Body of pancreas (tissue), 4 donors: ENCODE measurements at regions not wholly inside any gene's neighbourhood (a gene's known extent, or its start where the extent isn't known, plus 50 kb on each side); places are given as distances from the start of the nearest gene placed in this dataset.
A peak's percentile ranks its signal among the peaks of the same experiment; 100 is the strongest.

Experiments used
- ATAC-seq: fragments of 150-250 bp; one replicate; pipeline ENCODE4 v1.9.1; 2016
- DNase-seq, 4 donors: peaks; one replicate each; pipeline ENCODE4 v3.0.0-alpha.2; 2019
- H3K27ac ChIP-seq, 4 donors: fragments of 200-600 bp; sonication (generic); 1 replicate in 3 of 4; 2 replicates in 1 of 4; pipeline versions ENCODE4 v1.5.1 to v1.6.1; 2016 to 2019; ENCODE audit warnings: mild to moderate bottlenecking in 1 of 4, mixed read lengths in 1 of 4, moderate library complexity in 1 of 4
- H3K27me3 ChIP-seq, 2 donors: fragments of 200-600 bp; sonication (generic); one replicate each; pipeline ENCODE4 v1.6.0; 2016; ENCODE audit warnings: mild to moderate bottlenecking in 1 of 2
- H3K36me3 ChIP-seq, 2 donors: fragments of 200-600 bp; sonication (generic); replicated peaks in 1 of 2; 2 replicates each; pipeline ENCODE4 v1.5.1; 2016; ENCODE audit warnings: low read depth in 2 of 2; ENCODE audit not compliant: insufficient read depth in 1 of 2
- H3K4me1 ChIP-seq: fragments of 200-600 bp; sonication (generic); one replicate; pipeline ENCODE4 v1.6.0; 2016
- H3K4me3 ChIP-seq, 2 donors: fragments of 200-600 bp; sonication (generic); 1 replicate in 1 of 2; 2 replicates in 1 of 2; pipeline ENCODE4 v1.5.1; 2016 to 2019
- H3K9me3 ChIP-seq, 3 donors: fragments of 200-600 bp; sonication (generic); 1 replicate in 2 of 3; 2 replicates in 1 of 3; pipeline ENCODE4 v1.5.1; 2016
- POLR2A ChIP-seq, 3 donors: fragments of 450-650 bp; IDR thresholded peaks; one replicate each; pipeline ENCODE4 v1.6.1; 2016; ENCODE audit warnings: antibody characterized with exemption in 3 of 3, mild to moderate bottlenecking in 2 of 3
- WGBS, 2 donors: methylation state at CpG; one replicate each; pipeline ENCODE4 v1.1.5; 2017; 5-methylcytosine and 5-hydroxymethylcytosine counted together
- intact Hi-C: fragments of 100-400 bp; cut with DNase I; formaldehyde crosslinking; loops from one replicate; pipeline ENCODE4 v1.15.1; 2023
- TF ChIP-seq, protein P1 (sequence below), 7 experiments: fragments of 450-650 bp in 4 of 7; fragments of 200-600 bp in 3 of 7; sonication (generic) in 3 of 7; IDR thresholded peaks; one replicate each; pipeline ENCODE4 v1.5.1; 2016 to 2019; ENCODE audit warnings: antibody characterized with exemption in 7 of 7

DNA sequence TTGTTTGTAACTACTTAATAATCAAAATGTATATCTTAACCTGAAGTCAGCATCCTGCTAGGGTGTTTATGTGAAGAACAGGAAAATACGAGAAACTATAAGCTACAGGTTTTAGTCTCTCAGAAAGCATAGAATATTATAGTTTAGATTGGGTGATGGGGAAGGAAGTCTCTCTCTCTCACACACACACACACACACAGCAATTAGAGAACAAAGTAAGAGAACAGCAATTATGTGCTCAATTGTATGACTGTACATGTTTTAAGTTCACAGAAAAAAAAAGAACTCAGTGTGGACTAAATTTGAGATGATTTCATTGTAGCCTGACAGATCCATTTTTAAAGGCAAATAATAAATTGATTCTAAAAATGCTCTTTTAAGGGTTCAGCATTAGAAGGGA, 94.3 kb upstream of the ZNF516 start:
- ATAC-seq (no peak), DNase-seq (no peak)
- intact Hi-C loops = no loop called here
- Histone ChIP-seq H3K4me1 (no peaks in the 10 kb centered on the region), H3K9me3 (no peaks in the 10 kb centered on the region), H3K27ac (no peak overlapping the region), H3K27me3 (no peaks in the 10 kb centered on the region), H3K36me3 (no peaks in the 10 kb centered on the region), H3K4me3 (no peak overlapping the region)
- WGBS, 2 donors = 15 to 33% methylated on average over 1 of the region's 1 CpG
- TF ChIP-seq, protein P1, sequence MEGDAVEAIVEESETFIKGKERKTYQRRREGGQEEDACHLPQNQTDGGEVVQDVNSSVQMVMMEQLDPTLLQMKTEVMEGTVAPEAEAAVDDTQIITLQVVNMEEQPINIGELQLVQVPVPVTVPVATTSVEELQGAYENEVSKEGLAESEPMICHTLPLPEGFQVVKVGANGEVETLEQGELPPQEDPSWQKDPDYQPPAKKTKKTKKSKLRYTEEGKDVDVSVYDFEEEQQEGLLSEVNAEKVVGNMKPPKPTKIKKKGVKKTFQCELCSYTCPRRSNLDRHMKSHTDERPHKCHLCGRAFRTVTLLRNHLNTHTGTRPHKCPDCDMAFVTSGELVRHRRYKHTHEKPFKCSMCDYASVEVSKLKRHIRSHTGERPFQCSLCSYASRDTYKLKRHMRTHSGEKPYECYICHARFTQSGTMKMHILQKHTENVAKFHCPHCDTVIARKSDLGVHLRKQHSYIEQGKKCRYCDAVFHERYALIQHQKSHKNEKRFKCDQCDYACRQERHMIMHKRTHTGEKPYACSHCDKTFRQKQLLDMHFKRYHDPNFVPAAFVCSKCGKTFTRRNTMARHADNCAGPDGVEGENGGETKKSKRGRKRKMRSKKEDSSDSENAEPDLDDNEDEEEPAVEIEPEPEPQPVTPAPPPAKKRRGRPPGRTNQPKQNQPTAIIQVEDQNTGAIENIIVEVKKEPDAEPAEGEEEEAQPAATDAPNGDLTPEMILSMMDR (IDR thresholded peaks at IDR 0.05) = no peak
- TF ChIP-seq POLR2A (IDR thresholded peaks at IDR 0.05) = no peak

DNA sequence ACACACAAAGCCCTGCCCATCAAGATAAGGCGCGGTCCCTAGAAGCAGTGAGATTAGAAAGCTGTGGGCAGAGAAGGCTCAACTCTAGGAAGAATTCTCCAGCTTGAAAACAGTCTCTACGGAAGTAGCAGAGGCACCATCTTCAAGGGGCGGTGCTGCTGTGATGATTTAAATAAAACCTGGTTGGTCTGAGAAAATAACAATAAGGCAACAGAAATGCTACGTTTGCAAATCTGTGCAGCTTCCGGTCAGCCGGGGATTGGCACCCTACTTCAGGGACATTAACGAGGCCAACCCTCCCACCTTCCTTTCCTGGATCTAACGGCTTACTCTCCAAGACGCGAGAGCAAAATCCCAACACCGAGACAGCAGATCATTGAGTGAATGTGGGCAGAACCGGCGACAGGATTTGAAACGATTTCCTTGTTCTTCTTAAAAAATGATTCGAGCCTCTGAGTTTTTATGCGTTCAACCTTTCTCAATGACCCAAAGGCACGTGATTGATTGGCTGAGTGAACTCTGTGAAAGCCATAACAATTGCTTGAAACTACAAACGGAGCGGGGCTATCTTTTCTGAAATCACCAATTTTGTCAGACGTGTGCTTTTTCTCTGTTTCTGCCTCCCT, 93.7 kb upstream of the ZNF516 start:
- DNase-seq = no peak
- 11 to 16% methylated on average over 21 of the region's 21 CpGs for WGBS, 2 donors
- Histone ChIP-seq H3K4me3 (no peak overlapping the region), H3K9me3 (no peaks in the 10 kb centered on the region), H3K4me1 (no peaks in the 10 kb centered on the region), H3K36me3 (no peaks in the 10 kb centered on the region), H3K27ac (no peak overlapping the region), H3K27me3 (no peaks in the 10 kb centered on the region)
- peak; percentile 15 for ATAC-seq
- TF ChIP-seq POLR2A (IDR thresholded peaks at IDR 0.05) = no peak
- TF ChIP-seq, protein P1 (IDR thresholded peaks at IDR 0.05) = no peak
- intact Hi-C loops = no loop called here

DNA sequence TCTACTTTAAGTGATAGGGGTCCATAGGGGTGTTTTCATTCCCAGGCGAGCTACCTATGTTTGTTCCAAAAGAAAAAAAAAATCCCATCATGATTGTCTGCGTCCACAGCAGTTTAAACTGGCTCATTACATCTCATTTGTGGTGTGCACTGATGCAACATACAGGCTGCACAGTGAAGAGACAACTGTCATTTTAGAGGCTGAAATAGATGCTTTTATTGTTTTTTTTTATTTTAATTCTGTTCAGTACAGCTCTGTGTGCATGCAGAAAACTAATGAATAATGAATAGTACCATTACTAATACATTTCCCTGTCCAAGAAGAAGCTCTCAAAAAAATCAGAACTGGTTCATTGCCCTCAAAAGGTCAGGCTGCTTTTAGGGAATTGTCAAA, 92.8 kb upstream of the ZNF516 start:
- ATAC-seq (no peak), DNase-seq (no peak)
- H3K9me3 ChIP-seq = no peaks in the 10 kb centered on the region
- no peaks in the 10 kb centered on the region for H3K36me3 ChIP-seq
- no peak overlapping the region for H3K4me3 ChIP-seq
- WGBS, 2 donors = 44 to 83% methylated on average over 2 of the region's 2 CpGs
- no peak for TF ChIP-seq POLR2A (IDR thresholded peaks at IDR 0.05)
- TF ChIP-seq, protein P1 (IDR thresholded peaks at IDR 0.05) = no peak
- no peaks in the 10 kb centered on the region for H3K4me1 ChIP-seq
- H3K27me3 ChIP-seq = no peaks in the 10 kb centered on the region
- intact Hi-C loops = no loop called here
- H3K27ac ChIP-seq = no peak overlapping the region

DNA sequence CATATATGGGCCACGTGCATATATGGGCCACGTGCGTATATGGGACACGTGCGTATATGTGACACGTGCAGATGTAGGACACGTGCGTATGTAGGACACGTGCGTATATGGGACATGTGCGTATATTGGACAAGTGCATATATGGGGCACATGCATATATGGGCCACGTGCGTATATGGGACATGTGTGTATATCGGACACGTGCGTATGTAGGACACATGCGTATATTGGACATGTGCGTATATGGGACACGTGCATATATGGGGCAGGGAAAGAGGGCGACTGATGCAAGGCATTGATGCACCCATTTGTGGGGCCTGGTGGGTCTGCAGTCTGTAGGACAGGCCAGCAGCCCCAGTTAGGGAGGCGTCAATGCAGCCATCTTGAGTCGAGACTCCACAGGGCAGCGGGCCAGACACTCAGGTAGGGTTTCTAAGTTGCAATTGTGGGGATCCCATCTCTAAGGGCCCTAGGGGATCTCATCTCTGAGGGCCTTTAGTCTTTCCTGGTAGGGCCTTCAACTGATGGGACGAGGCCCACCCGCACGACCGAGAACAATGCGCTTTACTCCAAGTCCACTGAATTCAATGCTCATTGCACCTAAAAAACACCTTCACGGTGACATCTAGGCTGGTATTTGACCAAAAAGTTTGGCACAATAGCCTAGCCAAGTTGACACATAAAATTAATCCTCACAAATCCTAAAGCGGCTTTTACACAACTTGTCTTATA, 92.3 kb upstream of the ZNF516 start:
- Histone ChIP-seq H3K4me1 (no peaks in the 10 kb centered on the region), H3K27me3 (no peaks in the 10 kb centered on the region), H3K9me3 (no peaks in the 10 kb centered on the region), H3K4me3 (no peak overlapping the region), H3K36me3 (no peaks in the 10 kb centered on the region), H3K27ac (no peak overlapping the region)
- WGBS, 2 donors = 92% methylated on average over 30 of the region's 30 CpGs
- ATAC-seq = no peak
- intact Hi-C loops = no loop called here
- TF ChIP-seq, protein P1 (IDR thresholded peaks at IDR 0.05) = no peak
- TF ChIP-seq POLR2A (IDR thresholded peaks at IDR 0.05) = no peak
- no peak for DNase-seq
